GM21423 (cell line): ENCODE measurements at regions not wholly inside any gene's neighbourhood (a gene's known extent, or its start where the extent isn't known, plus 50 kb on each side); places are given as distances from the start of the nearest gene placed in this dataset.

Experiments used
- ATAC-seq: cut with Tn5 transposase; IDR thresholded peaks from one replicate; pipeline ENCODE4 v1.9.1; 2021; ENCODE audit warnings: mild to moderate bottlenecking, moderate library complexity; ENCODE audit not compliant: unreplicated experiment

- no peak for ATAC-seq
Measured at GRCh38 chr14:65222440-65222858, 120.1 kb upstream of the MAX start.

DNA sequence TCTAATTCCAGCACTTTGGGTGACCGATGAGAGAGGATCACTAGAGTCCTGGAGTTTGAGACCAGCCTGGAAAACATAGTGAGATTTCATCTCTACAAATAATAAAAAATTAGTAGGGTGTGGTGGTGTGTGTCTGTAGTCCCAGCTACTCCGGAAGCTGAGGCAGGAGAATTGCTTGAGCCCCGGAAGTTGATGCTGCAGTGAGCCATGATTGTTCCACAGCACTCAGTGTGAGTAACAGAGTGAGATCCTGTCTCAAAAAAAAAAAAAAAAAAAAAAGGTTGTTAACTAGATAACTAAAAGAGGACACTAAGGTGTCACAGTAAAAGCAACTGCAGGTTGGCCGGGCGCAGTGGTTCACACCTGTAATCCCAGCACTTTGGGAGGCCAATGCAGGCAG lies 121.3 kb upstream of the MAX start:
- ATAC-seq: no peak

DNA sequence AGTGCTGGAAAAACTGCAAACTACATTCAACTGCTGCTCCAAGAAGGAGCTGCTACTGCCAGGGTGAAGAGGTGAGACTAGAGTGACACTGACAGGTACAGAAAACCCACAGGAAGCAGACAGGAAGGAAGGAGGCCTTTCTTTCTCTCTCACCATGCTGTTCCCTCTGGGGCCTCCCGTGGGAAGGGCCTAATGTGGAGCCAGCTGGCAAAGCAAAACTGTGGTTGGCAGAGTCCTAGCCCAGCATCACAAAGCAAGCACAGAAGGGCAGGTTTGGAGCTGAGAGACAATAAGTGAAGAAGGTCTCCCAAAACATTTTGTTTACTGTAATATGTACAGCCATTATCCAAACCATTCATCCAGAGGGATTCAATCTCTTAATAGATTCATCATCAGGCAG lies 122.5 kb upstream of the MAX start:
- ATAC-seq: no peak

- no peak for ATAC-seq
Measured at GRCh38 chr14:65225299-65226159, 123.2 kb upstream of the MAX start.

GRCh38 chr14:65226824-65227604 lies 124.7 kb upstream of the MAX start:
- no peak for ATAC-seq

DNA sequence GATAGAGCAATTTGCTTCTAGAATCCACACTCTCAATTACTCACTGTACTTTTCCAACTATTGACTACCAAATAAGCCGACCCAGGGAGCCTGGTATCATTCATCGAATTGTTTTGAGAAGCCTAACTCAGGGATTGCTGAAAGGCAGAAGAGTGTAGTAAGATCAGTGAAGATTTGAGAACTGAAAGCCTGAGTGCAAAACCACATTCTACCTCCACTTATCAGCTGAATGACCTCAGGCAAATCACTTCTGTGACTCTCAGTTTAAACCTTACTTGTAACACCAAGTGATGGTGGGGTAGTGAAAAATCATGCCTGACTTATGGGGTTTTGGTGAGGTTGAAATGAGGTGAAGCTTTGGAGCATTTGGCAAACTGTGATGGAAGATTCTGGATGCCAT lies 126.1 kb upstream of the MAX start:
- ATAC-seq: peak; percentile 78

DNA sequence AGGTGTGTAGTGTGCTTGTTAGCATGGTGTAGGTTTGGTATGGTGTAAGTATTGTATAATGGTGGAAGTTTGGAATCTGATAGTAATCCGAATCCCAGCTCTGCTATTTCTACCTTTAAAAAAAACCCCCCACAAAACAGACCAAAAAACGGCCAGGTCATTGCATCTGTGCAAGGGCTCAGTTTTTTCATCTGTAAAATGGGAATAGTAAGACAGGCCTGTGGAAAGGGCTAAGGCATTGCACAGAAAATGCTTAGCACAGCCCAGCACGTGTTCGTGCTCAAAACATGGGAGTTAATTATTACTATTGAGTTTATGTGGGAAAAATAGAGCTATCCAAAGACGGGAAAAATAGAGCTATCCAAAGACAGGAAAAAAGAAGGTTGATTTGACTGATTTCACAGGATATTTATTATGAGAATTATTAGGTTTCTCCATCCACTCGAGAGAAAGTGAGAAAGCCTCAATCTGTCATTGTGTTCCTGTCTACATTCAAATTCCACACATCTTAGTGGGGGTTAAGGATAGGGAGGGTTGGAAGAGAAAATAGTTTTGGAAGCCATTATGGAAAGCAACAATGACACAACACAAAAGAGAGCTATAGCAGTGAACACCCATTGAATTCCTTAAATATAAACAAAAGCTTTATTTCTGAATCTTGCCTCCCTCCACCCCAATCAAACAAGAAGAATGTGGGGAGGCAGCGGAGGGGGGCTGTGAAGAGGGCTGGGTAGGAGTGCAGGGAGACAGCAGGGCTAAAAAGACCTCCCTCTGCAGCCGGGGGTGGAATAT lies 126.8 kb upstream of the MAX start:
- no peak for ATAC-seq

DNA sequence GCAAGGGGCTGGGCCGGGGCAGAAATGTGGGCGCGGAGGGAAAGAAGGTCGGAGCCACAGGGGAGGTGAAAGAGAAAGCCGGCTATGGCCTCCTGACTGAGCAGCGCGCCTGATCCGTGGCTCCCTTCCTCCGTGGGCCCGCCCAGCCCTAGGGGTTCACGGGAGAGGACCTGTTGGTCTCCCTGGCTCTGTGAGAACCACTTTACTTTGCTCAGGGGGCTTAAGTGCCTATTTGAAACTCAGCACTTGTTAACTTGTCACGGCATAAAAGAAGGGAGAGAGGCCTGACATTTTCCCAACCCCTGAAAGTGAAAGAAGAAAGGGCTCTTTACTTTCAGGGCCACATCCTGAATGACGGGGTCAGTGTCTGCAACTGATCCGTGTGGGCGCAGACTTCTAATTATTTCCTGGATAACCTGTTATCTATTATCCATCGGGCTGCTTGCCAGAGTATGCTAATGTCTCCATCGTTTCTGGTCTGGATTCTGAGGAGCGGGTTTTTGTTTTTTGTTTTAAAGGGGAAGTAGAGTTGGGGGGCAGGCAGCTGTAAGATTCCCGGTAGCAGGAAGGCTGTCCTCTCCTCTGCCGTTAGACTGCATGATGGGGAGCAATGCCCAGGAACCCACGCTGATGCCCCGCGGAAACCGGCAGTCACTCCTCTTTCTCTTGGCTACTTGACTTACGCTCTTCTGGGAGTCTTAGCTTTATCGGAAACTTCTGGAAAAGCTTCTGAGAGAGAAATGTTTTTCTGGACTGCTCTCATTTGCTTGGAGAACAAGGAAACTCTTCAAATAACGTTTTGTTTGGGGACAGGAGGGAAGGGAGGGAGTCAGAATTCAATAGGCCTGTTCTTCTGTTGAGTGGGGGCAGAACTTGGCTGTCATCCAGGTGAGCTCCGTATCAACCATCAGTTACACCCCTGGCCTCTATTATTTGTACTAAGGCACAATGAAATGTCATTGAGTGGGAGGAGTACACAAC lies 127.7 kb upstream of the MAX start:
- ATAC-seq: no peak

DNA sequence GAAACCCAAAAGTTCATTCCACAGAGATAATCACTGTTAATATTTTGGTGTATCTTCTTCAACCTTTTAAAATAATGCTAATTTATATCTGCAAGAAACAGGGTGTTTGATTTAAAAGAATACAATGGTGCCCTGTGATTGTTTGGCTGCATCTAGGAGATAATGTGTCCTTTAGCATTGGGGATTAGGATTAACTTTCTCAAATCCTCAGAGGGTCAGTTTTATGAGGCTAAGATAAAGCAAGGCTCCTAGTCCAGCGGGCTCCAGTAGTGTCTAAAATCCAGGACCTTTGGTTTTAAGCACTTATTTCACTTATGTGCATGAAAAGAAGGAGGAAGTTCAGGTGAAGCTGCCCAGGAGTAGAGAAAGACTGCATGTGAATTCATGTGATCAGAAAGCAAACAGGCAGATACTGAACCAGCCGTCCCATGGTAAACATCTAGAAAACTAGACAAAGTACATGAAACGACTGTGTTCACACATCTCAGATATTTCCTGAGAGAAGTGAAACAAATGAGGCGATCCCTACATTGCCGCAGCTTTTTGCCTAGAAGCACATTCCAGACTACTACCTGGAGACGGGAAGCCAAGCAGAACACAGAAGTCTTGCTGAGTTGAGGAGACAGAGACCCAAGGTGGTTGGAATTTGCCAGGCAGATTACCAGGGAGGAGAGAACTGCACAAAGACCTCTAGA lies 129.1 kb upstream of the MAX start:
- ATAC-seq: no peak

DNA sequence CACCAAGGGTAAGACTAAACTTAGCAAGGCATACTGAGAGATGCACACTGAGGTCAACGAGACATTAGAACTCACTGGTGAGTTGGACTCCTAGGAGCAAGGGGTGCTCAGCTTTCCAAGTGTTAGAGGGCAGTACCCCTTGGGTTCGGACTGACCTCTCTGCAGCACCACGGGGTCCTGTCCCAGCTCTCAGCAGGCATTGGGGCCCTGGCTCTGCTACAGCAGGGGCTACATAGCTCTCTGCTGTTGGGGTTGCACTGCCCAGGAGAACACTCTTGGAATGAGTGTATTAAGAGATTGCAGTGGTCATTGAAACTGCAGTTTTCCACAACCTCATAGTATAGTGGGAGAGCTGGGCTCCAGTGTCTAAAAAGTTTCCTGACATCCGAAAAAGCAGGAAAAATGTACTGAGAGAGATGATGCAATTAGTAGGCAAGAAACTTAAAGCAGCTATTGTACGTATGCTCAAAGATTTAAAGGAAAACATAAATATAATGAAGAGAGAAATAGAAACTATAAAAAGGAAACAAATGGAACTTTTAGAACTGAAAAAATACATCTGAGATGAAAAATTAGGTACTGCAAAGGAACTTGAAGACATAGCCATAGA lies 132.5 kb upstream of the MAX start:
- ATAC-seq: no peak

DNA sequence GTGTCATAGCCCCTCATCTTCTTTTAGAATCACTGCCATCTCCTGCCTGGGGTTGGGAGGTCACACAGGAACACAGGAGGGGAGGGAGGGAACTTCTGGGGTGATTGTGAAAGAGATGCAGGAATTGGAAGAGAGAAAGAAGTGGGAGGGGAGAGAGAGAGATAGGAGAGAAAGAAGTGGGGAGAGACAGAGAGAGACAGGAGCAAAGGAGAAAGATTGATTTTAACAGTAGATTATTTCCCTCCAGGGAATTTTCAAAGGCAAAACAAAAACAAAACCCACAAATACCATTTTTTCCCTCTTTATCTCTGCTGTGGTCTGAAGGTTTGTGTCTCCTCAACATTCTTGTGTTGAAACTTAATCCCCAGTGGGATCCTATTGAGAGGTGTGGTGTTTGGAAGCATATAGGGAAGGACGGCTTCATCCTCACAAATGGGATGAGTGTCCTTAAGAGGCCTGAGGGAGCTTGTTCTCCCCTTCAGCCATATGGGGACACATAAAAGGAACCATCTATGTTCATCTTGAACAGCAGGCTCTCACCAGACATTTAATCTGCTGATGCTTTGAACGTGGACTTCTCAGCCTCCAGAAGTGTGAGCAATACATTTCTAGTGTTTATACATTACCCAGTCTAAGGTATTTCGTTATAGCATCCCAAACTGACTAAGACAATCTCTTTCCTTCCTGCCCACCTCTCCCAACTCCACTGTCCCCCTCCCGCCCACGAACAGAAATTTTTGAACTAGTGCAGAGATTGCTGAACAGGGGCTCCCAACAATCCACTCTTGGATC lies 134.9 kb upstream of the MAX start:
- ATAC-seq: no peak

DNA sequence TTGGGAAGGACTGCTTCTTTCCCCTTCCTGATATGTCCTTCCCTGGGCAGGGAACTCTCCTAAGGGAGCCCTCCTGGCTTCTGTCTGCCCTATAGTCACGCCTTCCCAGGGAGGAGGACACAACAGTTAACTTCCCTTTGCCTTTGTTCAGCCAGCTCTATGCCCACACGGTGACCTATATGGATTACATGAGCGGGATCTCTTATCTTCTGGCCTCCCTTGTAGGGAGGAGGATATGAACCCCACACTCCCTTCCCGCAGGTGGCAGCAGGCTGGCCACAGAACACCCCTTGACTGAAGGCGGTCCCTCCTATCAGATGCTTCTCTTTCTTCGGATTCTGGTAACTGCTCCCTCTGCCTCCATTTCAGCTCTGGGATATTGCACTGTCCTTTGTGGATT lies 135.6 kb upstream of the MAX start:
- no peak for ATAC-seq

DNA sequence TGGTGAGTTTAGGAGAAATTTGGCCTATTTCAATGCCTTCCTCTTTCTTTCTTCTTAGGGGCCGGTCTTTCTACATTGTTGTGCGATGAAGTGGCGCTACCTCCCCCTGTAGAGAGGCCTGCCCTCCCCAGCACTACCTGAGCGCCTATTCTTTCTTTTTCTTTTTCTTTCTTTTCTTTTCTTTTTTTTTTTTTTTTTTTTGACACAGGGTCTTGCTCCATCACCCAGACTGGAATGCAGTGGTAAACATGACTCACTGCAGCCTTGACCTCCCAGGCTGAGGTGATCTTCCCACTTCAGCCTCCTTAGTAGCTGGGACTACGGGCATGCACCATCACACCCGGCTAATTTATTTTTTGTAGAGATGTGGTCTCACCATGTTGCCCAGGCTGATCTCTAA lies 136.1 kb upstream of the MAX start:
- no peak for ATAC-seq

DNA sequence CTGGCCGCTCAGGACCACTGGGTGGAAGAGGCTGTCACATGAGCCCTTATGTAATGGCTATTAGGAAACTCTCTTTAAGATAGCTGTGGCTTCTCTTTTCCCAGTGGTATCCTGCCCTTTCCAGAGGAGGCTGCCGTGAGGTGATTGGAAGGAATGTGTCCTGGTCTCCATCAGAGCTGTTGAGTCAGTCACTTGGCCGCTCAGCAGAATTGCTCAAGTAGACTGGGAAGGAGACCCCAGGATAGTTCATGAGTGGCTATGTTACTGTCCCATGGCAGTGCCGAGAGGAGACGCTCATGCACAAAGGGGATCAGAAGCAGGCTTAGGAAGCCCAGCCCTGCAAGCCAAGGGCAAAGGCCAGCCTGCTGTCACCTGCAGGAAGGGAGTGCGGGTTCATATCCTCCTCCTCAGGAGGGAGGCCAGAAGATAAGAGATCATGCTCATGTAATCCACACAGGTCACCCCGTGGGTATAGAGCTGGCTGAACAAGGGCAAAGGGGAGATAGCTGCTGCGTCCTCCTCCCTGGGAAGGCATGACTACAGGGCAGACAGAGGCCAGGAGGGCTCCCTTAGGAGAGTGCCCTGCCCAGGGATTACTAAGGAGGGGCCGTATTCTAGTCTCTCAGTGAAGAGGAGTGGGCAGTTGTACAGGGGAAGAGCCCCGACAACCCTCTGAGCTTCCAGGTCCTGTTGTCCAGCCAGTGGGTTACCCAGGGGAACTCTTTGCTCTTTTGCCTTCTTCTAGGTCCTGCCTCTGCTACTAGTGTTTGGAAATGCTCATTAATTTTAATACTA lies 137.0 kb upstream of the MAX start:
- ATAC-seq: no peak

DNA sequence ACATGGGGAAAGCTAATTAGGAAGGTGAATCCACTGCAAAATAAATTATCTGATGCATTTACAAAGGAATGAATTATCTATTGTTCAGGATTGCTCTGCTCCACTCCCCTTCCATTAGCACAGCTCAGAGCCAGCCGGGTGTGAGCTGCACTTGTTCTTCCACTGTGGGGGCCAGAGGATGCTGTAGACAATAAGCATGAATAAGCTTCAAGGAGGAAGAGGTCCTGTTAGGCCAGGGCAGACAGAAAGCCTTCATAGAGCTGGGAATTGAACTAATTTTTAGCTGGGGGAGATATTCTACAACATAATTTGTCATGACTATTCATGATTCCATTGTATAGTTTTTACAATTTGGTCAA lies 137.6 kb upstream of the MAX start:
- no peak for ATAC-seq

DNA sequence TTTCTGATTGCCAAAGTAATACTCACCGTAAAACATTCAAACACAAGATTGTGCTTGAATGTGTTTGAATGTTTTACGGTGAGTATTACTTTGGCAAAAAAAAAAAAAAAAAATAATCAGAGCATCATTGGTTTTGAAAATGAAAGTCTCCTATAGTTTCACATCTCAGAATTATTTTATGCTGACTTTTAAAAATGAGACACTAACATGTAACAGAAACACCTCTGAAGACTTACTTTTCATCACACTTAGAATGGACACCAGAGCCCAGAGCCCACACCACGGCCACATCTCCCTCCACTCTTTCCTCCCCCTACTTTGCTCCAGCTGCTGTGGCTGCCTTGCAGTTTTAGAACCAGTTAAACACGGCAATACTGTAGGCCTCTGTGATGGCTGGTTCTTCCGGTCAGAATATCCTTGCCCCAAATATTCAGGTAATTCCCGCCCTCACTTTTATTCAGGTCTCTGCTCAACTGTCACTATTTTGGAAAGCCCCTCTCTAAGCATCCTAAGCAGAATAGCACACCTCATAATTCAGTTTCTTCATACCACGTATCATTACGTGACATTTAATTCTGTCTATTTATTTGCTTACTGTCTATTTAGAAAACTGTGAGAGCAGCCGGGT lies 138.9 kb upstream of the MAX start:
- no peak for ATAC-seq

- ATAC-seq: no peak
Measured at GRCh38 chr14:65242732-65243134, 140.4 kb upstream of the MAX start.
